ENCODE measurements at regions not wholly inside any gene's neighbourhood (a gene's known extent, or its start where the extent isn't known, plus 50 kb on each side); places are given as distances from the start of the nearest gene placed in this dataset.

DNA sequence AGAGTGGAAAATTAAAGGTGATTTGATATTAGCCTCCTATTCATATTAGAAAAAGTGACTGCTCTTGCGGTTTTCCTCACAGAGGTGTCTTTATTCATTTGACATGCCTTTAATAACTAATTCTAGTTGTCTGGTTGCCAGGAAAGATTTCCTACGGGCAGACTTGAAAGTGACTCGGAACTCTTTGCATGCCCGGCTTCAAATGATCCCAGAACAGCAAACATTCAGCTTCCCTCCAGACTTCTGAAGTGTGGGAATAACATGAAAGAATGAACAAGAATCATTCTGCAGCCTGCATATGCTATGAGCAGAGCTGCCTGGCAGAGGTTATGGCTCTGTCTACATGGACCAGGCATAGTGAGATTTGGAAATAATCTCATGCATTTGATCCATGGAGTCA, 89.6 kb upstream of the PKDCC start:
- TF ChIP-seq POU2F2 (IDR thresholded peaks at IDR 0.05; ENCODE audit: borderline replicate concordance, low read depth, low read length) (no peak), JUND (IDR thresholded peaks at IDR 0.05; ENCODE audit: low read depth, low read length) (no peak)

Data from GM12878 (cell line).